ENCODE measurements at regions not wholly inside any gene's neighbourhood (a gene's known extent, or its start where the extent isn't known, plus 50 kb on each side); places are given as distances from the start of the nearest gene placed in this dataset.

DNA sequence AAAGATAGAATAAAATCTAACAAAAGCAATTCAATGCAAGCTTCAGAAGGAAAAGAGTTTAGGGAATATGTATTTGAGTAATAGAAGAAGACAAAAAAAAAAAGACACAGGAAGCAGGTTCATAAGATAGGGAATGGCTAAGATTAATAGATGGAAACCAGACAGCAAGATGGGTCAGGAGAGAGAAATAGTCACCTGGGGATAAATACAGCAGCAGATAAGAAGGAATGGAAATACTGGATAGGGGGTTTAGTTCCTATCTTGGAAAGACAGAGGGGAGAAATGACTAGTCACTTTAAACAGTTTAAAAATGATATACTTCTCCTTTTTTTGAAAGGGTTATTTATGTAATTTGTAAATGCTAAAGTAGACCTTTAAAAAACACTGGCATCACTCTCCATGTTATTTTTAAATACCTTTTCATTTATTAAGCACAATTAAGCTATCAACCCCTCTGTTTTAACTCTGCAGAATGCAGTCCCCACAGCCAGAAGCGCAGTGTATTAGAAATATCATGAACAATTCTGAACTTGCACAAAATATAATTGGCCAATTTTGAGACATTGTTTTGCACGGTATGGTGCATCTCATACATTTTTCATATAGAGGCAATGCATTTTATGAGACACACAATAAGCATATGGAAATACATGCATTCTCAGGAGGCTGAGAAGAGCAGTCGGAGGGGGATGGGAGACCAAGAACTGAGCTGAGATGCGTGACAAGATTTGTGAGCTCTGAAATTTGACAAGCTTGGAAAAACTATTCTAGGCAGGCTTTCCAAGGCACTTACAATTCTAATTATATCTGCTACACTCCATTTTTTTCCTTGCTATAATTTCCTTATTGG is 303.4 kb upstream of the PRICKLE1 start:
- TF ChIP-seq POLR2A (IDR thresholded peaks at IDR 0.05), result no peak
- TF ChIP-seq, protein P1, sequence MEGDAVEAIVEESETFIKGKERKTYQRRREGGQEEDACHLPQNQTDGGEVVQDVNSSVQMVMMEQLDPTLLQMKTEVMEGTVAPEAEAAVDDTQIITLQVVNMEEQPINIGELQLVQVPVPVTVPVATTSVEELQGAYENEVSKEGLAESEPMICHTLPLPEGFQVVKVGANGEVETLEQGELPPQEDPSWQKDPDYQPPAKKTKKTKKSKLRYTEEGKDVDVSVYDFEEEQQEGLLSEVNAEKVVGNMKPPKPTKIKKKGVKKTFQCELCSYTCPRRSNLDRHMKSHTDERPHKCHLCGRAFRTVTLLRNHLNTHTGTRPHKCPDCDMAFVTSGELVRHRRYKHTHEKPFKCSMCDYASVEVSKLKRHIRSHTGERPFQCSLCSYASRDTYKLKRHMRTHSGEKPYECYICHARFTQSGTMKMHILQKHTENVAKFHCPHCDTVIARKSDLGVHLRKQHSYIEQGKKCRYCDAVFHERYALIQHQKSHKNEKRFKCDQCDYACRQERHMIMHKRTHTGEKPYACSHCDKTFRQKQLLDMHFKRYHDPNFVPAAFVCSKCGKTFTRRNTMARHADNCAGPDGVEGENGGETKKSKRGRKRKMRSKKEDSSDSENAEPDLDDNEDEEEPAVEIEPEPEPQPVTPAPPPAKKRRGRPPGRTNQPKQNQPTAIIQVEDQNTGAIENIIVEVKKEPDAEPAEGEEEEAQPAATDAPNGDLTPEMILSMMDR (IDR thresholded peaks at IDR 0.05), result no peak

All from Peyer's patch (tissue), 4 donors.